ENCODE measurements at regions not wholly inside any gene's neighbourhood (a gene's known extent, or its start where the extent isn't known, plus 50 kb on each side); places are given as distances from the start of the nearest gene placed in this dataset.

DNA sequence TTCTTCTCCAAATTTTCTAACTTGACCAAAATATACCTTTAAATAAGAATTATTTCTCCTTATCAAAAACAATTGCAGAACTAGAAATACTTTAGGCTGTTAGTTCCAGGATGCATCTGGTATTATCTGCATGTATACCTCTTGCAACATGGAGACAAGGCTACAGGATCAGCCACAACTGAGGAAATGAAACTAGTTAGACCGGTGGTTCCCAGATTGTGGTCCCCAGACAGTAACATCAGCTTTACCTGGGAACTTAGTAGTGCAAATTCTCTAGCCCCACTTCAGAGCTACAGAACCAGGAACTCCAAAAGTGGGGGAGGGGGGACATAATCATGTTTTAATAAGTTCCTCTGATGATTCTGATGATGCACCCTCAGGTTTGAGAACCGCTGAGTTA, 61.6 kb upstream of the C9orf72 start:
- TF ChIP-seq POLR2AphosphoS5 (IDR thresholded peaks at IDR 0.05; ENCODE audit: low read depth, low read length) (no peak), RAD21 (IDR thresholded peaks at IDR 0.05 in 1 of 2, conservative IDR thresholded peaks at IDR 0.05 in 1 of 2; ENCODE audit: low read depth in 2 of 2, low read length in 2 of 2) (no peak), POLR2A (IDR thresholded peaks at IDR 0.05; ENCODE audit: control extremely low read depth in 1 of 2, low read depth in 2 of 2, low read length in 2 of 2) (no peak), HDAC2 (IDR thresholded peaks at IDR 0.05; ENCODE audit: borderline replicate concordance in 1 of 2, low read depth in 2 of 2, low read length in 2 of 2) (no peak), TAF1 (IDR thresholded peaks at IDR 0.05; ENCODE audit: low read depth, low read length) (no peak), TBP (IDR thresholded peaks at IDR 0.05; ENCODE audit: low read depth, low read length) (no peak), EGR1 (IDR thresholded peaks at IDR 0.05; ENCODE audit: borderline replicate concordance, low read depth, low read length) (no peak)
- TF ChIP-seq, protein P1, sequence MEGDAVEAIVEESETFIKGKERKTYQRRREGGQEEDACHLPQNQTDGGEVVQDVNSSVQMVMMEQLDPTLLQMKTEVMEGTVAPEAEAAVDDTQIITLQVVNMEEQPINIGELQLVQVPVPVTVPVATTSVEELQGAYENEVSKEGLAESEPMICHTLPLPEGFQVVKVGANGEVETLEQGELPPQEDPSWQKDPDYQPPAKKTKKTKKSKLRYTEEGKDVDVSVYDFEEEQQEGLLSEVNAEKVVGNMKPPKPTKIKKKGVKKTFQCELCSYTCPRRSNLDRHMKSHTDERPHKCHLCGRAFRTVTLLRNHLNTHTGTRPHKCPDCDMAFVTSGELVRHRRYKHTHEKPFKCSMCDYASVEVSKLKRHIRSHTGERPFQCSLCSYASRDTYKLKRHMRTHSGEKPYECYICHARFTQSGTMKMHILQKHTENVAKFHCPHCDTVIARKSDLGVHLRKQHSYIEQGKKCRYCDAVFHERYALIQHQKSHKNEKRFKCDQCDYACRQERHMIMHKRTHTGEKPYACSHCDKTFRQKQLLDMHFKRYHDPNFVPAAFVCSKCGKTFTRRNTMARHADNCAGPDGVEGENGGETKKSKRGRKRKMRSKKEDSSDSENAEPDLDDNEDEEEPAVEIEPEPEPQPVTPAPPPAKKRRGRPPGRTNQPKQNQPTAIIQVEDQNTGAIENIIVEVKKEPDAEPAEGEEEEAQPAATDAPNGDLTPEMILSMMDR (IDR thresholded peaks at IDR 0.05; ENCODE audit: control extremely low read depth in 1 of 3, insufficient read depth in 1 of 3, low read depth in 1 of 3, low read length in 3 of 3), result no peak
